ENCODE measurements at regions not wholly inside any gene's neighbourhood (a gene's known extent, or its start where the extent isn't known, plus 50 kb on each side); places are given as distances from the start of the nearest gene placed in this dataset.

- H3K27ac ChIP-seq, result no peak overlapping the region
- ChIA-PET POLR2A (ENCODE audit: low non-redundant PET) (no interaction called here), CTCF (no interaction called here)
- DNase-seq (ENCODE audit: low spot score), result no peak
- TF ChIP-seq, protein P1, sequence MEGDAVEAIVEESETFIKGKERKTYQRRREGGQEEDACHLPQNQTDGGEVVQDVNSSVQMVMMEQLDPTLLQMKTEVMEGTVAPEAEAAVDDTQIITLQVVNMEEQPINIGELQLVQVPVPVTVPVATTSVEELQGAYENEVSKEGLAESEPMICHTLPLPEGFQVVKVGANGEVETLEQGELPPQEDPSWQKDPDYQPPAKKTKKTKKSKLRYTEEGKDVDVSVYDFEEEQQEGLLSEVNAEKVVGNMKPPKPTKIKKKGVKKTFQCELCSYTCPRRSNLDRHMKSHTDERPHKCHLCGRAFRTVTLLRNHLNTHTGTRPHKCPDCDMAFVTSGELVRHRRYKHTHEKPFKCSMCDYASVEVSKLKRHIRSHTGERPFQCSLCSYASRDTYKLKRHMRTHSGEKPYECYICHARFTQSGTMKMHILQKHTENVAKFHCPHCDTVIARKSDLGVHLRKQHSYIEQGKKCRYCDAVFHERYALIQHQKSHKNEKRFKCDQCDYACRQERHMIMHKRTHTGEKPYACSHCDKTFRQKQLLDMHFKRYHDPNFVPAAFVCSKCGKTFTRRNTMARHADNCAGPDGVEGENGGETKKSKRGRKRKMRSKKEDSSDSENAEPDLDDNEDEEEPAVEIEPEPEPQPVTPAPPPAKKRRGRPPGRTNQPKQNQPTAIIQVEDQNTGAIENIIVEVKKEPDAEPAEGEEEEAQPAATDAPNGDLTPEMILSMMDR (conservative IDR thresholded peaks at IDR 0.05; ENCODE audit: low read depth), result no peak
Measured at GRCh38 chr12:42761601-42762350, 172.2 kb upstream of the PRICKLE1 start.

DNA sequence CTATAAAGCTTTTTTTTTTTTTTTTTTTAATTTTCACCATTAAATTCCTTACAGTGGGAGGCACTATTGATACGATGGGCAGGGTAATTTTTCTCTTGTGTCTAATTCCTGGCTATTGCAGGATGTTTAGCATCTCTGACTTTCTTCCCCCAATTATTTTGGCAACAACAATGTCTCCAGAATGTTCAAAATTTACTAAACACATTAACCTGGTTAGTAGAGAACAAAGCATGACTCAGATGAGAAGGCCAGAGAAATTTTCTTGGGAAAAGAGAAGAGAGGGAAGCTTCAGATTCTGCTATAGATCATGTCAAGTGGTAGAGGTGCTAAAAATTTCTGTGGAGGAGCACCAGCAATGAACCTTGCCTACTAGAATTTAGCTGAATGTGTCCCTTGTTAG lies 171.5 kb upstream of the PRICKLE1 start:
- TF ChIP-seq, protein P1 (conservative IDR thresholded peaks at IDR 0.05; ENCODE audit: low read depth), result no peak
- no peak overlapping the region for H3K27ac ChIP-seq
- no peak for DNase-seq (ENCODE audit: low spot score)
- ChIA-PET POLR2A (ENCODE audit: low non-redundant PET) (no interaction called here), CTCF (no interaction called here)

DNA sequence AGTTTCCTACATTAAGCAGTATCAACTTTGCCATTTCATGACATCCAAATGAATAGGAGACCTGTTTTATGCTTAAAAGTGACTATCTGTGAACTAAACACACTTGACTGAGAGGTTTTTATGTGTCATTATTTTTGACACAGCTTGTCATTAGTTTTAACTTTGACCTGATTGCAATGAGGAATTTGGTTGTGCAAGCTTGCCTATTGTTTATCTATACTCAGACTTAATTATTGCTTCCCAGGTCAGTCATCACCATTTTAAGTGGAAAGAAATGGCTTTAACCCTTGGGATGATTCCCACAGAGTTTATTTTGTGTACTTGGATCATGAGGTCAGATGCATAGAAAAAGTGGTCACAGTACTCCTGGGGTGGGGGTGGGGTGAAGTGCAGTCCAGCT lies 171.0 kb upstream of the PRICKLE1 start:
- TF ChIP-seq, protein P1 (conservative IDR thresholded peaks at IDR 0.05; ENCODE audit: low read depth), result no peak
- ChIA-PET POLR2A (ENCODE audit: low non-redundant PET) (no interaction called here), CTCF (no interaction called here)
- DNase-seq (ENCODE audit: low spot score), result no peak
- H3K27ac ChIP-seq, result no peak overlapping the region

DNA sequence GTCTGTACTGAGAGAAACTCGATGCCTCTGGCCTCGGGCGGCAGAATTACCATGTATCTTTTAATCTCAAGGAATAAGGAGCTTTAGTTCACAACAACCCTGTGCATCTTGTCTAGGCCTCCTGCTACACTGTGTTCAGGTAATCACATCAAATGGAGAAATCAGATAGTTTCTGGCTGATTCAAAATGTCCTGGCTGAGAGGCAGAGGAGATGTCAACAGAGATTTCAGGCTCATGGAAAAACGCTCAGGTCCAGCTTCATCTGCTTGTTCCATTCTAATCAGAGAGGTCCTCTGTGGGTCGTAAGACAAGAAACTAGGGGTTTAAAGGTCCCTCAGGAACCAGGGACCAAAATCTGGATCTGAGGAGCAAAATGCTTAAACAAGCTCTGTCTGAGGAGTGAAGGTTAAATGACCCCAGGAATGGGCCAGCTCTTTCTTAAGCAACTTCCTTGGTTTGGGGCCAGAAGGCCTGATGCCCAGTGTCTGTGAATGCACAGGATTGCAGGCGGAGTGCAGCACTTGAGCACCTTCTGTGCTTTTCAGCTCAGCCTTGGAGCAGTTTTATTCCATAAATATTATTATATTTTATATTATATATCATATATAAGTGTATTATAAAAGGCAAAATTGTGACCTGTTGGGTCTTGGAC lies 170.2 kb upstream of the PRICKLE1 start:
- POLR2A ChIA-PET (ENCODE audit: low non-redundant PET), result no interaction called here
- peak overlapping the region; percentile 74 for H3K27ac ChIP-seq
- TF ChIP-seq, protein P1 (conservative IDR thresholded peaks at IDR 0.05; ENCODE audit: low read depth), result no peak
- CTCF ChIA-PET, result no interaction called here
- no peak for DNase-seq (ENCODE audit: low spot score)

- peak; percentile 30 for DNase-seq (ENCODE audit: low spot score)
- ChIA-PET POLR2A (ENCODE audit: low non-redundant PET) (no interaction called here), CTCF (no interaction called here)
- peak overlapping the region; percentile 74 for H3K27ac ChIP-seq
- TF ChIP-seq, protein P1 (conservative IDR thresholded peaks at IDR 0.05; ENCODE audit: low read depth), result no peak
Measured at GRCh38 chr12:42758806-42759205, 169.3 kb upstream of the PRICKLE1 start.

- ChIA-PET POLR2A (ENCODE audit: low non-redundant PET) (no interaction called here), CTCF (interaction anchor here (0.7 kb wide), 2 partner anchors 101 to 1983 kb away, joined by 3 to 5 read pairs; no protein-coding TSS in a partner anchor)
- H3K27ac ChIP-seq, result no peak overlapping the region
- no peak for DNase-seq (ENCODE audit: low spot score)
- TF ChIP-seq, protein P1 (conservative IDR thresholded peaks at IDR 0.05; ENCODE audit: low read depth), result no peak
Measured at GRCh38 chr12:42757624-42758119, 168.1 kb upstream of the PRICKLE1 start.
